ENCODE measurements at regions not wholly inside any gene's neighbourhood (a gene's known extent, or its start where the extent isn't known, plus 50 kb on each side); places are given as distances from the start of the nearest gene placed in this dataset.

- Histone ChIP-seq H4K91ac (ENCODE audit: low read length) (no peak overlapping the region), H3K14ac (ENCODE audit: low read length in 2 of 2) (no peak overlapping the region), H2BK15ac (ENCODE audit: low read depth, poor library complexity, severe bottlenecking) (no peak overlapping the region), H3K9me3 (ENCODE audit: control insufficient read depth, low read length) (peaks cover 3% of the 10 kb centered on the region), H3K4me3 (ENCODE audit: insufficient read depth in 1 of 2, low read depth in 1 of 2, low read length in 2 of 2) (no peak overlapping the region), H3K4me1 (ENCODE audit: control insufficient read depth, insufficient read depth, low read depth, low read length) (peaks cover 6% of the 10 kb centered on the region), H2BK5ac (ENCODE audit: low read depth, low read length, poor library complexity, severe bottlenecking) (no peak overlapping the region), H2AFZ (ENCODE audit: low read depth, low read length) (no peak overlapping the region), H3K36me3 (ENCODE audit: control insufficient read depth in 1 of 2, insufficient read depth in 2 of 2, low read depth in 1 of 2, low read length in 2 of 2) (no peaks in the 10 kb centered on the region), H3K9ac (ENCODE audit: low read length) (no peak overlapping the region), H3K27ac (ENCODE audit: low read length, poor library complexity, severe bottlenecking) (no peak overlapping the region), H2AK5ac (ENCODE audit: low read length, severe bottlenecking) (no peak overlapping the region), H3K4ac (ENCODE audit: low read depth in 1 of 2, low read length in 2 of 2) (no peak overlapping the region), H3K18ac (ENCODE audit: low read depth in 1 of 2, low read length in 2 of 2) (peak overlapping the region in 1 of 2 experiments; percentile 18), H3K79me1 (replicated peaks; ENCODE audit: low read length, poor library complexity, severe bottlenecking) (no peaks in the 10 kb centered on the region), H3K27me3 (ENCODE audit: control insufficient read depth in 1 of 2, insufficient read depth in 1 of 2, low read length in 2 of 2) (no peaks in the 10 kb centered on the region), H3K4me2 (ENCODE audit: low read length, poor library complexity, severe bottlenecking) (no peak overlapping the region), H4K8ac (ENCODE audit: low read length) (no peak overlapping the region), H2BK12ac (ENCODE audit: low read length in 2 of 2) (no peak overlapping the region), H2BK120ac (ENCODE audit: low read depth, low read length) (no peak overlapping the region), H3K23ac (ENCODE audit: low read length in 2 of 2) (no peak overlapping the region)
- DNase-seq: no peak
- WGBS: 86% methylated on average over 8 of the region's 8 CpGs
Measured at GRCh38 chr6:22027040-22027725, 269.7 kb downstream of the PRL start.

GRCh38 chr6:22028403-22029090 is 268.3 kb downstream of the PRL start:
- no peak overlapping the region for H3K23ac ChIP-seq (ENCODE audit: low read length in 2 of 2)

DNA sequence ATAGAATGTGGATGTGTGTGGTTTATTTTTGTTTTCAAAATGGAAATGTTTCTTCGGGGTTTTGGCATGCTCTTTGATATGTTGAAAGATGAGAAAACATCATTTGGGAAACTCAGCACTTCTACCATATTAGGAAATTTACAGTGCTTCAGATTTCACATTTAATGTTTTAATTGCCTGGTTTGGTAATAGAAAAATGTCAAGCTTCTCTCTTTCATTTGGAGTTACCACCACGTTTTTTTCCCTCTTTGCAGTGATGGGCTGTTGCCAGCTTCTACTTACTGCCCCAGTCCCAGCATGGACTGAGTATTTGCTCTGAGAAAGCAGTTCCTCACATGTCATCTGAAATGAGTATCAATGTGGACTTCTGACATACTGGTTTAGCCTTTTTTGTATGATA is 267.7 kb downstream of the PRL start:
- H2BK120ac ChIP-seq (ENCODE audit: low read depth, low read length): no peak overlapping the region
- 100% methylated on average over 2 of the region's 2 CpGs for WGBS
- H2BK12ac ChIP-seq (ENCODE audit: low read length in 2 of 2): no peak overlapping the region
- no peaks in the 10 kb centered on the region for H3K36me3 ChIP-seq (ENCODE audit: control insufficient read depth in 1 of 2, insufficient read depth in 2 of 2, low read depth in 1 of 2, low read length in 2 of 2)
- no peak overlapping the region for H3K4me2 ChIP-seq (ENCODE audit: low read length, poor library complexity, severe bottlenecking)
- no peak overlapping the region for H3K23ac ChIP-seq (ENCODE audit: low read length in 2 of 2)
- no peak overlapping the region for H2BK15ac ChIP-seq (ENCODE audit: low read depth, poor library complexity, severe bottlenecking)
- no peak overlapping the region for H4K91ac ChIP-seq (ENCODE audit: low read length)
- no peak overlapping the region for H2BK5ac ChIP-seq (ENCODE audit: low read depth, low read length, poor library complexity, severe bottlenecking)
- no peaks in the 10 kb centered on the region for H3K9me3 ChIP-seq (ENCODE audit: control insufficient read depth, low read length)
- H3K4ac ChIP-seq (ENCODE audit: low read depth in 1 of 2, low read length in 2 of 2): no peak overlapping the region
- no peaks in the 10 kb centered on the region for H3K27me3 ChIP-seq (ENCODE audit: control insufficient read depth in 1 of 2, insufficient read depth in 1 of 2, low read length in 2 of 2)
- H3K4me3 ChIP-seq (ENCODE audit: insufficient read depth in 1 of 2, low read depth in 1 of 2, low read length in 2 of 2): no peak overlapping the region
- H4K8ac ChIP-seq (ENCODE audit: low read length): no peak overlapping the region
- H2AFZ ChIP-seq (ENCODE audit: low read depth, low read length): no peak overlapping the region
- H3K27ac ChIP-seq (ENCODE audit: low read length, poor library complexity, severe bottlenecking): no peak overlapping the region
- H2AK5ac ChIP-seq (ENCODE audit: low read length, severe bottlenecking): no peak overlapping the region
- peaks cover 6% of the 10 kb centered on the region for H3K4me1 ChIP-seq (ENCODE audit: control insufficient read depth, insufficient read depth, low read depth, low read length)
- no peak overlapping the region for H3K18ac ChIP-seq (ENCODE audit: low read depth in 1 of 2, low read length in 2 of 2)
- no peak for DNase-seq
- no peak overlapping the region for H3K9ac ChIP-seq (ENCODE audit: low read length)
- no peaks in the 10 kb centered on the region for H3K79me1 ChIP-seq (replicated peaks; ENCODE audit: low read length, poor library complexity, severe bottlenecking)
- H3K14ac ChIP-seq (ENCODE audit: low read length in 2 of 2): no peak overlapping the region

More at GRCh38 chr6:22028403-22029090, 268.3 kb downstream of the PRL start:
- Histone ChIP-seq H2AFZ (ENCODE audit: low read depth, low read length) (no peak overlapping the region), H3K79me1 (replicated peaks; ENCODE audit: low read length, poor library complexity, severe bottlenecking) (no peaks in the 10 kb centered on the region), H3K9me3 (ENCODE audit: control insufficient read depth, low read length) (no peaks in the 10 kb centered on the region), H3K27me3 (ENCODE audit: control insufficient read depth in 1 of 2, insufficient read depth in 1 of 2, low read length in 2 of 2) (no peaks in the 10 kb centered on the region), H3K4me2 (ENCODE audit: low read length, poor library complexity, severe bottlenecking) (no peak overlapping the region), H2AK5ac (ENCODE audit: low read length, severe bottlenecking) (no peak overlapping the region), H3K14ac (ENCODE audit: low read length in 2 of 2) (no peak overlapping the region), H2BK12ac (ENCODE audit: low read length in 2 of 2) (no peak overlapping the region), H3K4me3 (ENCODE audit: insufficient read depth in 1 of 2, low read depth in 1 of 2, low read length in 2 of 2) (no peak overlapping the region), H3K27ac (ENCODE audit: low read length, poor library complexity, severe bottlenecking) (no peak overlapping the region), H2BK120ac (ENCODE audit: low read depth, low read length) (no peak overlapping the region), H3K4ac (ENCODE audit: low read depth in 1 of 2, low read length in 2 of 2) (no peak overlapping the region), H3K9ac (ENCODE audit: low read length) (no peak overlapping the region), H3K18ac (ENCODE audit: low read depth in 1 of 2, low read length in 2 of 2) (no peak overlapping the region), H3K4me1 (ENCODE audit: control insufficient read depth, insufficient read depth, low read depth, low read length) (peaks cover 6% of the 10 kb centered on the region), H3K36me3 (ENCODE audit: control insufficient read depth in 1 of 2, insufficient read depth in 2 of 2, low read depth in 1 of 2, low read length in 2 of 2) (no peaks in the 10 kb centered on the region), H4K91ac (ENCODE audit: low read length) (no peak overlapping the region), H4K8ac (ENCODE audit: low read length) (no peak overlapping the region), H2BK15ac (ENCODE audit: low read depth, poor library complexity, severe bottlenecking) (no peak overlapping the region), H2BK5ac (ENCODE audit: low read depth, low read length, poor library complexity, severe bottlenecking) (no peak overlapping the region)
- DNase-seq: no peak
- WGBS: 94% methylated on average over 5 of the region's 7 CpGs

DNA sequence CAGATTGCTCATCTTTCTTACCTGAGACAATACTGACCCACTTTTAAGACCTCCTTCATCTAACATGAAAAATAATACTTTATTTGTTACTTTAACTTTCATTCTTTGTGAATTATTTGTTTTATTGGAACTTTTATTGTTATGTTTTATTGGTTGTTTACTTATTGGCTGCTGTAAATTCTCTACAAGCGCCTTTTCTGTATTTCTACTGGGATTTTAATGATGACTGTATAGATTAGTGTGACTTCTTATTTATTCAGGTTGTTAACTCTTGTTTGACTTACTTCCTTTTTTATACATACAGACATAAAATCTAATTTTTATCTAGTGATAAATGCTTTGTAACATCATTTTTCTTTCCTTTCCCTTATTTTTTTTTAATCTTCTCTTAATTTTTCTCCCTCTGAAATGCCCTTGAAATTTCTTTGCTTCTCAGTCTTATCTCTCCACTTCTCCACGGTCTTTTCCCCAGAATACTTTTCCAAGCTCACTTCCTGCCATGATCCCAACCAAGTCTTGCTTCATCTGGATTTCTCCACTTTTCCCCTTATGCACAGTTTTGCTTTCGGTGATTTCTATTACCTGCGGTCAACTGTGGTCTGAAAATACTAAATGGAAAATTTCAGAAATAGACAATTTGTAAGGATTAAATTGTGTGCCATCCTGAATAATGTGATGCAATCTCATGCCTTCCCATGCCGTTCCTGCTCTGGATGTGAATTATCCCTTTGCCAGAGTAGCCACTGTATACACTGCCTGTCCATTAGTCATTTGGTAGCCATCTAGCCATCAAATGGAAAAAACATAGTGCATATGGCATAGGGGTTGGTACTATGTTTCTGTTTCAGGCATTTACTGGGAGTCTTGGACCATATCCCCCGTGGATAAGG is 265.9 kb downstream of the PRL start:
- no peak overlapping the region for H3K23ac ChIP-seq (ENCODE audit: low read length in 2 of 2)
- H2BK12ac ChIP-seq (ENCODE audit: low read length in 2 of 2): no peak overlapping the region
- no peak overlapping the region for H3K18ac ChIP-seq (ENCODE audit: low read depth in 1 of 2, low read length in 2 of 2)
- 92% methylated on average over 5 of the region's 6 CpGs for WGBS
- H2BK120ac ChIP-seq (ENCODE audit: low read depth, low read length): no peak overlapping the region
- no peak for DNase-seq
- no peaks in the 10 kb centered on the region for H3K27me3 ChIP-seq (ENCODE audit: control insufficient read depth in 1 of 2, insufficient read depth in 1 of 2, low read length in 2 of 2)
- H3K36me3 ChIP-seq (ENCODE audit: control insufficient read depth in 1 of 2, insufficient read depth in 2 of 2, low read depth in 1 of 2, low read length in 2 of 2): no peaks in the 10 kb centered on the region
- no peak overlapping the region for H3K9ac ChIP-seq (ENCODE audit: low read length)
- no peaks in the 10 kb centered on the region for H3K79me1 ChIP-seq (replicated peaks; ENCODE audit: low read length, poor library complexity, severe bottlenecking)
- no peak overlapping the region for H4K91ac ChIP-seq (ENCODE audit: low read length)
- no peak overlapping the region for H2BK15ac ChIP-seq (ENCODE audit: low read depth, poor library complexity, severe bottlenecking)
- H3K27ac ChIP-seq (ENCODE audit: low read length, poor library complexity, severe bottlenecking): no peak overlapping the region
- H3K4me1 ChIP-seq (ENCODE audit: control insufficient read depth, insufficient read depth, low read depth, low read length): peaks cover 1% of the 10 kb centered on the region
- no peak overlapping the region for H2BK5ac ChIP-seq (ENCODE audit: low read depth, low read length, poor library complexity, severe bottlenecking)
- no peak overlapping the region for H3K4me3 ChIP-seq (ENCODE audit: insufficient read depth in 1 of 2, low read depth in 1 of 2, low read length in 2 of 2)
- H3K9me3 ChIP-seq (ENCODE audit: control insufficient read depth, low read length): no peaks in the 10 kb centered on the region
- no peak overlapping the region for H3K4ac ChIP-seq (ENCODE audit: low read depth in 1 of 2, low read length in 2 of 2)
- peak overlapping the region in 1 of 2 experiments; percentile 55 for H3K14ac ChIP-seq (ENCODE audit: low read length in 2 of 2)
- H2AFZ ChIP-seq (ENCODE audit: low read depth, low read length): no peak overlapping the region
- H2AK5ac ChIP-seq (ENCODE audit: low read length, severe bottlenecking): peak overlapping the region; percentile 1
- H3K4me2 ChIP-seq (ENCODE audit: low read length, poor library complexity, severe bottlenecking): no peak overlapping the region
- H4K8ac ChIP-seq (ENCODE audit: low read length): no peak overlapping the region

Measured in mesenchymal stem cell (in vitro differentiated cells and primary cell).